A673 (cell line): ENCODE measurements at regions not wholly inside any gene's neighbourhood (a gene's known extent, or its start where the extent isn't known, plus 50 kb on each side); places are given as distances from the start of the nearest gene placed in this dataset. TPM values are rescaled to one million over a fixed set of nuclear protein-coding genes. Genes with fewer than 3 reads are reported as not detected.

Experiments used
- BruUV-seq: library from RNA; stranded (reverse); fragments of 400-500 nt; replicated peaks from 2 replicates; lab custom pipeline; 2021; lab: Mats Ljungman, UMichigan
- CTCF ChIA-PET: fragments of 300-600 bp; sonication (Branson Sonifier 250); formaldehyde crosslinking; loops from one replicate; lab custom pipeline; 2022; ENCODE audit warnings: antibody characterized with exemption; lab: Charles Lee
- POLR2A ChIA-PET: fragments of 300-600 bp; sonication (Branson Sonifier 250); formaldehyde crosslinking; loops from one replicate; lab custom pipeline; 2022; ENCODE audit warnings: antibody characterized with exemption; ENCODE audit not compliant: low non-redundant PET; lab: Charles Lee
- DNase-seq: peaks from one replicate; pipeline ENCODE4 v3.0.0-alpha.2; 2015; ENCODE audit warnings: low spot score
- H3K27ac ChIP-seq: fragments of 200-600 bp; sonication (generic); 2 replicates; pipeline ENCODE4 v1.5.1; 2016; ENCODE audit warnings: mixed run types, low read depth, mild to moderate bottlenecking, mixed read lengths, antibody characterized with exemption, low read length; ENCODE audit not compliant: poor library complexity, severe bottlenecking
- H3K27me3 ChIP-seq: fragments of 200-600 bp; sonication (generic); replicated peaks from 2 replicates; pipeline ENCODE4 v1.6.1; 2017; ENCODE audit warnings: mixed run types, low read depth, mild to moderate bottlenecking, mixed read lengths, antibody characterized with exemption, low read length; ENCODE audit not compliant: insufficient read depth, poor library complexity
- H3K36me3 ChIP-seq: fragments of 200-600 bp; sonication (generic); 2 replicates; pipeline ENCODE4 v1.6.1; 2016; ENCODE audit warnings: mixed run types, mild to moderate bottlenecking, mixed read lengths, antibody characterized with exemption, low read length; ENCODE audit not compliant: insufficient read depth, poor library complexity, severe bottlenecking
- H3K4me1 ChIP-seq: fragments of 200-600 bp; sonication (generic); 2 replicates; pipeline ENCODE4 v1.6.1; 2017; ENCODE audit warnings: mixed run types, mild to moderate bottlenecking, mixed read lengths, antibody characterized with exemption, low read length; ENCODE audit not compliant: insufficient read depth, poor library complexity, severe bottlenecking
- H3K4me3 ChIP-seq: fragments of 200-600 bp; sonication (generic); 2 replicates; pipeline ENCODE4 v1.5.1; 2016; ENCODE audit warnings: low read depth, mixed run types, mild to moderate bottlenecking, mixed read lengths, low read length; ENCODE audit not compliant: poor library complexity, severe bottlenecking
- H3K9me3 ChIP-seq: fragments of 200-600 bp; sonication (generic); 2 replicates; pipeline ENCODE4 v1.6.1; 2016; ENCODE audit warnings: mixed run types, low read depth, mild to moderate bottlenecking, mixed read lengths, antibody characterized with exemption, low read length; ENCODE audit not compliant: poor library complexity, severe bottlenecking
- CTCF ChIP-seq: fragments of 300-800, 200-600 bp; sonication (generic); conservative IDR thresholded peaks from 2 replicates; pipeline ENCODE4 v1.5.1; 2017; ENCODE audit warnings: low read depth, mild to moderate bottlenecking, antibody characterized with exemption, low read length, moderate library complexity, mixed read lengths
- EZH2 ChIP-seq: fragments of 200-600 bp; sonication (generic); IDR thresholded peaks from 2 replicates; pipeline ENCODE4 v1.6.1; 2017; ENCODE audit warnings: borderline replicate concordance, low read depth, mild to moderate bottlenecking, mixed read lengths, antibody characterized with exemption, low read length; ENCODE audit not compliant: poor library complexity, severe bottlenecking
- intact Hi-C: fragments of 100-400 bp; cut with micrococcal nuclease; formaldehyde crosslinking; loops from one replicate; pipeline ENCODE4 v1.10.0; 2022; ENCODE audit not compliant: unreplicated experiment
- microRNA-seq: library from miRNA; unstranded; fragments of <30 nt; microRNA quantifications from one replicate; pipeline ENCODE4 v1.2.0, GENCODE V29; 2021

GRCh38 chr12:110971189-110971920 lies 51.0 kb upstream of the MYL2 start:
- CTCF ChIA-PET: no interaction called here
- Histone ChIP-seq H3K27me3 (no peaks in the 10 kb centered on the region), H3K9me3 (no peaks in the 10 kb centered on the region), H3K4me1 (no peaks in the 10 kb centered on the region), H3K36me3 (no peaks in the 10 kb centered on the region), H3K4me3 (no peak overlapping the region), H3K27ac (no peak overlapping the region)
- intact Hi-C loops: no loop called here
- BruUV-seq: no TSS peak
- POLR2A ChIA-PET: no interaction called here
- no peak for DNase-seq
- no peak for TF ChIP-seq CTCF
- no peak for TF ChIP-seq EZH2

Small RNAs in the stretch of these regions (microRNA-seq; reads per million reads assigned to microRNA genes)
- not detected for gene MIR6760
